Stimulated activated CD8-positive, alpha-beta memory T cell treated with anti-CD3 and anti-CD28 coated beads, Interleukin-7, amount 100 ng/mL, for 48 hours (primary cell): ENCODE measurements at regions not wholly inside any gene's neighbourhood (a gene's known extent, or its start where the extent isn't known, plus 50 kb on each side); places are given as distances from the start of the nearest gene placed in this dataset.
"Not testable (repeated sequence)": the region's sequence is repeated elsewhere in the genome, so short reads cannot be mapped to it uniquely, and the experiment has no call there.

Experiments used
- DNase-seq, 2 donors: peaks; one replicate each; pipeline ENCODE4 v3.0.0-alpha.2; 2020; ENCODE audit warnings: low read depth in 1 of 2; ENCODE audit errors: extremely low read depth in 1 of 2

DNA sequence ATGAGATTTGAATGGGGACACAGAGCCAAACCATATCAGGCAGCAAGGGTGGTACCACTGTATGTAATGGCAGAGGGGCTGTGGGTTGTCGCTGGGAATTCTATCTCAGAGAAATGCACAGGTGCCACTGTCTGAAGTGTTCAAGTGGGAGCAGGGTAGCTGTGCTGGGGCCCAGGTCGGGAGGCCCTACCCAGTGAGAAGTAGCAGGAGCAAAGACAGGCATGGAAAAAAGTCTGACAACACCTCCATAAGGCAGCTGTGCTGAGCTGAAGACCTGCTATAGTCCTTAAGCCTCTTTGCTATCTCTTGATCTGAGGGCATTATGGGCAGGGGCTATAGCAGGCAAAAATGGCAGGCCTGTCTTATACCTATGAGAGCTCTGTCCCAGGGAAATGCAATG lies 638.3 kb upstream of the TPTE start:
- DNase-seq: not testable (repeated sequence)

DNA sequence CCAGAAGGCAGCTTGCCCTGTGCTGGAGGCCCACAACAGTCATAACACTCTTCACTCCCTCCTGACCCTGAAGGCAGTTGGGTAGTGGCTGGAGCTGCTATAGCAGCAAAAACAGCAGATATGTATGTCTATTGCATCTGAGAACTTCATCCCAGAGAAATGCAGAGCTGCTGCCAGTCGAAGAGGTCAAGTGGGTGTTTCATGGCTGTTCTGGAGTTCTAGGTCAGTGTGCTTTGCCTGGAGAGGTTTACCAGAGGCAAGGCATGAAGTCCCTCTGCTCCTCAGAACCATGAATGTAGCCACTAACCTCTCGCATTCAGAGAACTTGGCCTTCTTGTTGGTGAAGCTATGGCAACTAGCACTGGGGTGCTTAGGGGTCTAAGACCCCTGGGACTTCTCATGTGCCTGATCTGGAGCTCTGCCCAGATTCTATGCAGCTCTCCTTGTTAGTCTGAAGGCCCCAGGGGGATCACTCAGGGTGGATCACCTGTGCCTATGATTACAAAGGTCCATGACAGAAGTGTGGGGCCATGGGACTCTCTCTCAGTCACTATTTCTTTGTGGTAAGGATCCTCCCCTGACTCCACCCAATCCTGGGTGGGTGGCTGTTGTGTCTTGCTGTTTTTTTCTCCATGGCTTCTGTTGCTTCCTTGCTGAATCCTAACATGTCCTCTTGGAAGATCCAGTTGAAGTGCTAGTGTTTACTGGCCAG lies 637.7 kb upstream of the TPTE start:
- not testable (repeated sequence) for DNase-seq

DNA sequence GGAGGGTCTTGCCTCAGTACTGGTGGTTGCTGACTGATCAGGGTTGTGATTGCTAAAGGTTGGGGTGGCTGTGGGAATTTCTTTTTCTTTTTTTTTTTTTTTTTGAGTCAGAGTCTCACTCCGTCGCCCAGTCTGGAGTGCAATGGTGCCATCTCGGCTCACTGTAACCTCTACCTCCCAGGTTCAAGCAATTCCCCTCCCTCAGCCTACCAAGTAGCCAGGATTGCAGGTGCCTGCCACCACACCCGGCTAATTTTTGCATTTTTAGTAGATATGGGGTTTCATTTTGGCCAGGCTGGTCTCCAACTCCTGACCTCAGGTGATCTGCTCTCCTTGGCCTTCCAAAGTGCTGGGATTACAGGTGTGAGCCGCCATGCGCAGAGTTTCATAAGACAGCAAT lies 632.9 kb upstream of the TPTE start:
- DNase-seq: not testable (repeated sequence)

DNA sequence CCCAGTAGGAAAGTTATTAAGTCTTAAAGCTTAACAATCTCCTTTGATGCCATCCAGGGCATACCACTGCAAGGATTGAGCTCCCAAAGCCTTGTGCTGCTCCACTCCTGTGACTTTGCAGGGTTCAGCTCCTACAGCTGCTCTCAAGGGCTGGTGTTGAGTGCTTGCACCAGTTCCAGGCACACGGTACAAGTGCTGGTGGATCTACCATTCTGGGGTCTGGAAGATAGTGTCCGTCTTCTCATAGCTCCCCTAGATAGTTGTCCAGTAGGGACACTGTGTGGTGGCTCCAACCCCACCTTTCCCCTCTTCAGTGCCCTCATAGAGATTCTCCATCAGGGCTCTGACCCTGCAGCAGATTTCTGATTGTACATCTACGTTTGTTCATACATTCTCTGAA lies 617.8 kb upstream of the TPTE start:
- DNase-seq: not testable (repeated sequence)

DNA sequence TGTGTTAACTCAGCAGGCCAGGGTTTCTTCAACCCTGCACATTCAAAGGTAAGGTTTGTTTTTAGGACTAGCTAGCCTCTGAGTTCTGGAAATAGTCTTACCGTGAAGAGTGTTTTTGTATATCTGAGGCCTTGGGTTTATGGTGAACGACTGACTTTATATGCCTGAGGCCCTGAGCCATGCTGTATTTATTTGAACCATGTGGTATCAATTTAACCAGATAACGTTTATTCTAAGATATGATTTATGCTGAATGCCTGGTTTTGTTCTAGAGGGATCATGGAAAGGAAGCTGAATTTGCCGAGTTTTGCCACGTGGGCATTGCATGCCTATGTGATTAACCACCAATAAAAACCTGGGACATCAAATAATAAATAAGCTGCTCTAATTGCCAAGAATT lies 607.2 kb upstream of the TPTE start:
- not testable (repeated sequence) for DNase-seq

DNA sequence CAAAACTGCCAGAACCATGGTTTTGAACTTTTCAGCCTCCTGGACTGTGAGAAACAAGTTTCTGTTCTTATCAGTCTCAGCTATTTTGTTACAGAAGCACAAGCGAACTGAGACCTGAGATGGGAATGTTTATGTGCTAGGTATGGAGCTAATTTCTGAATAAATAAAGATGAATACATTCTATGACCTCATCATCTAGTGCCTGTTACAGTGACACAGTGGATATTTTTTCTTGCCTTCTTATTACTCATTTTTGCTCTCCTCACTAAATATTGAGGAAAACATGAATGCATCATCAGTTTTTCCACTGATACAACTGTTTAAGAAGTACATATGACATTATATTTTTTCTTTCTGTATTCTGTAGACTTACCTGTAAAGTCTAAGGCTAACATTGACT lies 601.9 kb upstream of the TPTE start:
- not testable (repeated sequence) for DNase-seq

DNA sequence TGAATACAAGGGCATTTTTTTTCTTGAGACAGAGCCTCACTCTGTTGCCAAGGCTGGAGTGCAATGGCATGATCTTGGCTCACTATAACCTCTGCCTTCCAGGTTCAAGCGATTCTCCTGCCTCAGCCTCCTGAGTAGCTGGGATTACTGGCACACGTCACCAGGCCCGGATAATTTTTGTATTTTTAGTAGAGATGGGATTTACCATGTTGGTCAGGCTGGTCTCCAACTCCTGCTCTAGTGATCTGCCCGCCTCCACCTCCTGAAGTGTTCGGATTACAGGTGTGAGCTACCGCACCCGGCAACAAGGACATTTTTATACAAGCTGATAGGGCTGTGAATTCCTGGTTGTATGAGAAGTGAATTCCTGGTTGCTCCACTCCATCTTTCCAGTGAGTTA lies 577.7 kb upstream of the TPTE start:
- not testable (repeated sequence) for DNase-seq

DNA sequence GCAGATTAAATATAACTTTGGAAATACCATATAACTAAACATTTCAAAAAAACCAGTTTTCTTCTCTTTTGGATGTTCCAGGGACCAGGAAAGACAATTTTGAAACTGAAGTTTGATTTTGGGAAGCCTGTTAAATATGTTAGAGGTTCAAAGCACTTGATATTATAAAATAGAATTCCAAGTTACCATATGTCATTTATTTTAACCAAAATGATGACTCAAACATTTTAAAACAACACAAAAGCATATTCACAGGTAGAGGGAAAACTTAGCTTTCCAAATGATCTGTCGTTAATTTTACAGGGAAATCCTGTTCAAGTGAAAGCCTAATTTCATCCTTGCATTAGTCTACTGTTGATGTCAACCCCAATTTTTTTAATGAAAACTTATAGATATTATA lies 575.3 kb upstream of the TPTE start:
- DNase-seq: not testable (repeated sequence)

DNA sequence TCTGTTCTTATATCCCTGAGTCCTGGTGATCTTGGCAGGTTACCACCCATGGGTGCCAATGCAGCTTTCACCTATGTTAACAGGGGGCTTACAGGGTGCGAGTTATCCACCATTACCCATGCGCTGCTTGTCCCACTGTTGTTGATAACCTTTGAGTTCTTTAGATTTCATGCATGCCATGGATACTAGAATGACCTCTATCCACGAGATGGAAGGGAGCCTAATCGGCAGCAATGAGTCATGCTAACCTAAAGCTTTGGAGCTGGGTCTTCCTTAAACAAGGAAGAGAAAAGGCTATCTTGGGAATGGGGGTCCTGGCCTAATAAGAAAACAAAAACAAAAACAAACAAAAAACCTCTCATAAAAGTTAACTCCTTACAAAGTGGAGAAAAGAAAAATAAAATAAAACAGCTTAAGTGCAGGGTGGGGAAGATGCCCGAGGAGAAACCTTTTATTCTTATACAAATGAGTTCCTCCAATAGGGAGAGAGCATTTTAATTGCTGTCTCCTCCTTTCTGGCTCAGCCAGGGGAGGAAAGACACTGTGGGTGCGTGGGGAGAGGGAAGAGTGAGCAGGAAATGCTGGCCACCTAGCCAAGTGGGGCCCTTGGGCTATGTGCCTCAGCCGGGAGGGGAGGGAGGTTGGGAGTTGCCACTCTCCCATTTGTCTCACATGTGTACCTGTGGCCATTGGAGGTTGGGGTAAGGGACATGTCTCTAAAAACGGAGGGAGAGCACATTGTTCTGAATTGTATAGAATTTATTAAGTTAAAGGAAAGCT lies 571.7 kb upstream of the TPTE start:
- DNase-seq: not testable (repeated sequence)

DNA sequence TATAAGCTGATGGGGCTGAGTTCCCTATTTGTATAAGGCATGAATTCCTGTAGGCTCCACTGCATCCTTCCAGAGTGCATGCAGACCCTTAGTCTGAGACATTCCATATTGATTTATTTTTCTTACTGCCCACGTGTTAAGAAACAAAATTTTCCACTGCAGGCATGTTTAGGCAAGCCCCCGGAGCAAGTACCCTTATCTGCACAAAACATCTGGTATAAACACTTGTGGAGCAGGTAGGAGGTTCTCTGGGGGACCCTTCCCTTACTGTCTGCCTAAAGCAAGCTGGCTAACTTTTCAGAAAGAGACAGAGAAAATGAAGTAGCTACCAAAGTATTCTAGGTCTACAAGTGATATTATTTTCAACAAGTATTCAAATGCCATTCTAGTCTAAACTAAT lies 571.0 kb upstream of the TPTE start:
- DNase-seq: not testable (repeated sequence)

DNA sequence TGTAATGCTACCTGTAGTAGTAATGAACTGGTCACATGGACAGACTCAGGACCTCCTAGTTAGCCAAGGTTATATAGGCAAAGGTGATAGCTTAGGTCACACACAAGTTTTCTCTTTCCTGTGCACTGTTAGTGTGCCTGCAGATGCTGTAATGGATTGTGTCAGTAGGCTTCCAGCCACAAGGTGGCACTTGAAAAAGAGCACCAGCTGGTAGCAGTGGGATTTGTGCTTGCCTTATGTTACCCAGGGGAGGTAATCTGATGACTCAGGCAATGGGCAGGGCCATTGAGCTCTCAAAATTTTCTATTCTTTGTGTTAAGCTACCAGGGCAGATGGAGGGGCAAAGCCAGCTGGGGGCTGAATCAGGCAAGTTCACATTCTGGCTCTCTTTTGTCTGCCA lies 562.6 kb upstream of the TPTE start:
- not testable (repeated sequence) for DNase-seq

DNA sequence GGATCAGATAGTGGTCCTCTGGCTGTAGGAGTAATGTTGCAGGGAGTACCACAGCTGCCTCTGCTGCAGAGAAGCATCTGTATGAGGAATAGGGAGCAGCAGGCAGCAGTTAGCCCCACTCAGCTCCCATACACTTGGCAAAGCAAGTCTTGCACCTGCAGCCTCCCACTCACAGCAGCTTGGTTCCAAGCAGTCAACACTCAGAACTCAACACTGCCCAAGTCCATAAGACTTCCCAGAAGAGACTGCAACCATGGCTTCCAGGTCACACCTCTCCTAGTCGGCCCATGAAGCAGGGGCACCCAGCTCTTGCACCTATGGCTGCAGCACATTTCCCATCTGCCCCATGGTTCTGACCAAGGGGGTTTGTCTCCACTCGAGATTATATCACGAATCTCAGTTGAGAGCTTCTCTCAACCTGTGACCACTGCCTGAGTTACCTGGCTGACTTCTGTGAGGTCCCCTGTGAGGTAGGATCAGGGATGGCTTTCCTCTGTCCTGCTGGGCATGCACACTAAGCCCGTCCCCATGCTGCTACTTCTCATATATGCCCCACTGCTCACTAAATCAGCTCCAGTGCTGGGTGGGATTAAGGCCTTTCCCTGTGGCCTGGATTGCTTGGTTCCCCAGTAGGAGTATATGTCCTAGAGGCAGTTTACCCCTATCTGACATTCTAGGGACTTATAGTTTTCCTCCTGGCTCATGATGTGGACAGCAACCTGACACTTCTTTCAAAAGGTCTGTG lies 562.0 kb upstream of the TPTE start:
- not testable (repeated sequence) for DNase-seq

DNA sequence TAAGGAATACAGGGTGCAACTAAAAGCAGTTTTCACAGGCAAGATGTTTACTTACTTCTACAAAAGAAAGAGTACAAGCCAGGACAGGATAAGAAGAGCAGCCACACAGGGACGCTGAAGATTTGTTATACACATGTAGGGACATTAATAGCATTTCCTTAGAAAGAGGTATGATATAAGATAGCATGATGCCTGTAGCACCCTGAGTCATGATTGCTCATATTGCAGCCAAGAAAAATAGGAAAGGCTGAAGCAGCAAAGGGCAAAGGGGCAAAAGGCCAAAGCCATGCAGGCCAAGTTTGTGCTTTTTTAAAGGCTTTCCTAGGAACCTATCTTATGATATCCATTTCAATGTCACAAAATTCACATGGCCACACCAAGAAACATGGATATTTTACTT lies 552.0 kb upstream of the TPTE start:
- DNase-seq: not testable (repeated sequence)

DNA sequence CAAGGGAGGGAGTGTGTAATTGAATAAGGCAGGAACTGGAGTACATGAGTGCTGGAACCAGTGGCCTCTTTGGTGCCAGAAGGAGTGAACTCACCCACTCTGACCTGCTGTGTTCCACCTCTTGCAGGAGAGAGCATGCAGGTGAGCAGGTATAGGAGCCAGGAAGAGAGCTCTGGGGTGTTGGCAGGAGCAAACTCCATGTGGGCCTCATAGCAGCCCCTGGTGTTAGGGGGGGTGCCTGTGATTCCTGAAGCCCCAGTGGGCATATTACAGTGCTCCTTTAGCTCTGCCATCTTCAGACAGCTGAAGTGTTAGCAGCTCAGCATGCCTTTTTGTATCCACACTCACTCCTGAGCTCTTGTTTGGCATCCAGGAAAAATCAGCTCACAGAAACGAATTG lies 549.4 kb upstream of the TPTE start:
- DNase-seq: not testable (repeated sequence)

DNA sequence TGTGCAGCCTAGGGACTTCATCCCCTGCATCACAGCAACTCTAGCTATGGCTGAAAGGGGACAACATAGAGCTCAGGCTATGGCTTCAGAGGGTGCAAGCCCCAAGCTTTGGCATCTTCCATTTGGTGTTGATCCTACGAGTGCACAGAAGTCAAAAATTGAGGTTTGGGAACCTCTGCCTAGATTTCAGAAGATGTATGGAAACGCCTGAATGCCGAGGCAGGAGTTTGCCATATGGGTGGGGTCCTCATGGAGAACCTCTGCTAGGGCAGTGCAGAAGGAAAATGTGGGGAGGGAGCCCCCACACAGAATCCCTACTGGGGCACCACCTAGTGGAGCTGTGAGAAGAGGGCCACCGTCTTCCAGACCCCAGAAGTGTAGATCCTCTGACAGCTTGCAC lies 543.0 kb upstream of the TPTE start:
- DNase-seq: not testable (repeated sequence)

DNA sequence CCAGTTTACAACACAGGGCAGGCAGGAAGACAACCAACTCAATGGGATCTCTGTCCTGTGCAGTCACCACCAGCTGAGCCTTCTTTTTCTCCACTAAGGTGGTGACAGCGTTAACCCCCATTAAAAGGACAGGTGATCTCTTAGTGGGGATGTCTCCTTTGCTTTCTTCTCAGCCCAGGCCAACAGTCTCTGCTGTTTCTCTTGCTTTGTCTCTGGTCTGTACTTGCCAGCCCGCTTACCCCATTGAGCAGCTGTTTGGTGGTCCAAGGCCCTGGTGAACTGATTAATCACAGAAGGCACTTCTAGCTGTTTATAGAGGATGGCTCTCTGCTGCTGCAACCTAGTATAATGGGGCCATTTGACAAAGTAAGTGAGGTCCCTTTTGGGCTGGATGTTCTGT lies 523.9 kb upstream of the TPTE start:
- not testable (repeated sequence) for DNase-seq

DNA sequence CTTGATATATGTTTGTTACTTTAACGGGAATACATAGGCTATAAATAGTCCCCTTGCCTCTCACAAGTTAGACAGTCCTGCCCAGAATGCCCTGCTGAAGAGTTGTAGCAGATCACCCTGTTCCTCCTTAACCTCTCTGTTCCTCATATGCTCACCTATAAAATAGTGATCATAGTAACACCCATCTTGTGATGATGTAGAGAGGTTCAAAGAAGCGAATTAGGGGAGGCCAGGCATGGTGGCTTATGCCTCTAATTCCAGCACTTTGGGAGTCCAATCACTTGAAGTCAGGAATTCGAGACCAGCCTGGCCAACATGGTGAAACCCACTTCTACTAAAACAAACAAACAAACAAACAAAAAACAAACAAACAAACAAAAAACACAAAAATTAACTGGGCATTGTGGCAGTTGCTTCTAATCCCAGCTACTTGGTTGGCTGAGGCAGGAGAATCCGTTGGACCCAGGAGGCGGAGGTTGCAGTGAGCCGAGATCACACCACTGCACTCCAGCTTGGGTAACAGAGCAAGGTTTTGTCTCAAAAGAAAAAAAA lies 518.5 kb upstream of the TPTE start:
- DNase-seq: not testable (repeated sequence)

DNA sequence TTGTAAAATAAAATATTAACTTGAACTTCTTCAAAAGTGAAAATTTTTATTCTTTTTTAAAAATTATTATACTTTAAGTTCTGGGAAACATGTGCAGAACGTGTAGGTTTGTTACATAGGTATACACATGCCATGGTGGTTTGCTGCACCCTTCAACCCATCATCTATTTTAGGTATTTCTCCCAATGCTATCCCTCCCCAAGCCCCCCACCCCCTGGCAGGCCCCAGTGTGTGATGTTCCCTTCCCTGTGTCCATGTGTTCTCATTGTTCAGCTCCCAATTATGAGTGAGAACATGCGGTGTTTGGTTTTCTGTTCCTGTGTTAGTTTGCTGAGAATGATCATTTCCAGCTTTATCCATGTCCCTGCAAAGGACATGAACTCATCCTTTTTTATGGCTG lies 515.6 kb upstream of the TPTE start:
- DNase-seq: not testable (repeated sequence)

DNA sequence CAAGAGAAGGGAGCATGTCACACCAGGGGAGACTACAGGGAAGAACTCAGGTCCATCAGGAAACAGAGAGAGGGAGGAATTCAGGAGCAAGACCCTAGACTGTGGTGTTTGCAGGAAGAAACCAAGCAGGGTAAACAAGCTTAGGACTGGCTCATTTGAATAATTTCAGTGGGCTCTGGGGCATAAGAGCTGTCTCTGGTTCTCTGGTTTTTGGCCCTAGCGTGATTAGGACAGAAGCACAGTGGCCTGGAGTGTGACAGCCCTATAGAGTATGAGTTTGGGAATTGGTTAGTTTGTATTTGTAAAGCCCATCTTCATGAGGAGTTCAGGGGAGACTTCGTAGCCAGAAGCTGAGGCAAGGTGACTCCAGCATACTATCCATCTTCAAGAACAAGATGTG lies 504.4 kb upstream of the TPTE start:
- DNase-seq: not testable (repeated sequence)

DNA sequence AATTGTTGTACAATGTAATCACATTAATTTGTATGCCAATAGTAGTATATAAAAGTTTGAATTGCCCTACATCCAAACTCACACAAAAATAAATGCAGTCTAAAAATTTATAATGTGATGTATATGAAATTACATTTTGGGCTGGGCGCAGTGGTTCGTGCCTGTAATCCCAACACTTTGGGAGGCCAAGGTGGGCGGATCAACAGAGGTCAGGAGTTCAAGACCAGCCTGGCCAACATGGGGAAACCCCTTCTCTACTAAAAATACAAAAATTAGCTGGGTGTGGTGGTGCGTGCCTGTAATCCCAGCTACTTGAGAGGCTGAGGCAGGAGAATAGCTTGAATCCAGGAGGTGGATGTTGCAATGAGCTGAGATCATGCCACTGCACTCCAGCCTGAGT lies 503.6 kb upstream of the TPTE start:
- DNase-seq: not testable (repeated sequence)

DNA sequence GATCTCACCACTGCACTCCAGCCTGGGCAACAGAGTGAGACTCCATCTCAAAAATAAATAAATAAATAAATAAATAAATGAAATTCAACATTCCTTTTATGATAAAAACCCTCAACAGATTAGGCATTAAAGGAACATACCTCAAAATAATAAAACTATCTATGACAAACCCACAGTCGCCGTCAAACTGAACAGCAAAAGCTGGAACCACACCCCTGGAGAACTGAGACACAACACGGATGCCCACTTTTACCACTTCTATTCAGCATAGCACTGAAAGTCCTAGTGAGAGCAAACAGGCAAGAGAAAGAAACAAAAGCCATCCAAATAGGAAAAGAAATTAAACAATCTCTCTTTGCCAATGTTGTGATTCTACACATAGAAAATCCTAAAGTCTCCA lies 499.9 kb upstream of the TPTE start:
- not testable (repeated sequence) for DNase-seq
